NCI-H2171 (cell line): ENCODE measurements at regions not wholly inside any gene's neighbourhood (a gene's known extent, or its start where the extent isn't known, plus 50 kb on each side); places are given as distances from the start of the nearest gene placed in this dataset.
"Not testable (repeated sequence)": the region's sequence is repeated elsewhere in the genome, so short reads cannot be mapped to it uniquely, and the experiment has no call there.

ENCODE experiments used
- DNase-seq: peaks from one replicate; lab custom pipeline; 2025; lab: John Stamatoyannopoulos, UW

- DNase-seq: no peak
These were observed 1732.9 kb downstream of the PCDH9 start for GRCh38 chr13:65497265-65497664.

- DNase-seq: not testable (repeated sequence)
These were observed 1739.4 kb downstream of the PCDH9 start for GRCh38 chr13:65490725-65491124.

- DNase-seq: no peak
These were observed 1741.5 kb downstream of the PCDH9 start for GRCh38 chr13:65488606-65489005.

GRCh38 chr13:65479692-65480091, 1750.4 kb downstream of the PCDH9 start:
- DNase-seq: no peak

GRCh38 chr13:65473196-65473595, 1756.9 kb downstream of the PCDH9 start:
- no peak for DNase-seq

- no peak for DNase-seq
These were observed 1757.8 kb downstream of the PCDH9 start for GRCh38 chr13:65472336-65472735.

- no peak for DNase-seq
These were observed 1759.4 kb downstream of the PCDH9 start for GRCh38 chr13:65470781-65471180.

GRCh38 chr13:65468628-65469027, 1761.5 kb downstream of the PCDH9 start:
- DNase-seq: no peak

GRCh38 chr13:65461590-65461989, 1768.5 kb downstream of the PCDH9 start:
- DNase-seq: no peak

GRCh38 chr13:65460136-65460535, 1770.0 kb downstream of the PCDH9 start:
- DNase-seq: no peak

- DNase-seq: no peak
These were observed 1773.8 kb downstream of the PCDH9 start for GRCh38 chr13:65456150-65456912.

GRCh38 chr13:65454403-65454802, 1775.7 kb downstream of the PCDH9 start:
- DNase-seq: no peak

- no peak for DNase-seq
These were observed 1776.2 kb downstream of the PCDH9 start for GRCh38 chr13:65453982-65454381.

- DNase-seq: no peak
These were observed 1784.8 kb downstream of the PCDH9 start for GRCh38 chr13:65445340-65445739.

- no peak for DNase-seq
These were observed 1794.5 kb downstream of the PCDH9 start for GRCh38 chr13:65435590-65435989.

GRCh38 chr13:65417953-65418352, 1812.2 kb downstream of the PCDH9 start:
- no peak for DNase-seq

GRCh38 chr13:65416784-65417183, 1813.4 kb downstream of the PCDH9 start:
- no peak for DNase-seq

- no peak for DNase-seq
These were observed 1815.9 kb downstream of the PCDH9 start for GRCh38 chr13:65414187-65414586.

GRCh38 chr13:65411521-65411920, 1818.6 kb downstream of the PCDH9 start:
- DNase-seq: no peak

- no peak for DNase-seq
These were observed 1819.3 kb downstream of the PCDH9 start for GRCh38 chr13:65410791-65411190.

- DNase-seq: no peak
These were observed 1828.8 kb downstream of the PCDH9 start for GRCh38 chr13:65401315-65401714.

GRCh38 chr13:65400702-65401101, 1829.4 kb downstream of the PCDH9 start:
- no peak for DNase-seq

GRCh38 chr13:65387743-65388347, 1842.3 kb downstream of the PCDH9 start:
- no peak for DNase-seq
